ENCODE measurements at regions not wholly inside any gene's neighbourhood (a gene's known extent, or its start where the extent isn't known, plus 50 kb on each side); places are given as distances from the start of the nearest gene placed in this dataset.

DNA sequence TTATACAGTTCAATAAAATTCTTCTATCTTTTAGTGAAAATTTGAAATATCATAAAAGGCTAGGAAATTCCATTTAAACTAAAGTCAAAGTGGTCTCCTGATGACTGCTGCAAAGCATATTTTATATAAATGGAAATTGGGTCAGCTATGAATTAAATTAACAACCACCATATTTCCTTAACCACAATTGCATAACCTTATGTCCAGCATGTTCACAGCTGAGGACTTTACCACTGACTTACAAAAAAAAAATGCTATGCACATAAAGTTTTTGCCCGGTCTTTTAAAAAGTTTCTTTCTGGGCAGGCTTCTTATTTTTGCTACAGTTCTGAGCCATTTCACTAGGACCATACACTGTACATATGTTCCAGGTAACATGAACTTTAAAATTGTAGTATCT, 208.6 kb upstream of the RGMB start:
- in situ Hi-C loops (cut with MboI; ENCODE audit: low pct_unique_long_range_greater_than_20kb in 2 of 9, low sequenced_read_pairs in 9 of 9, unreplicated experiment in 9 of 9): no loop called here
- H3K27ac ChIP-seq: no peak overlapping the region
- 0 to 100% (median 17%) methylated on average over 1 of the region's 1 CpG; no CpG with 5 or more reads in 3 of the 10 experiments for WGBS, 10 experiments

DNA sequence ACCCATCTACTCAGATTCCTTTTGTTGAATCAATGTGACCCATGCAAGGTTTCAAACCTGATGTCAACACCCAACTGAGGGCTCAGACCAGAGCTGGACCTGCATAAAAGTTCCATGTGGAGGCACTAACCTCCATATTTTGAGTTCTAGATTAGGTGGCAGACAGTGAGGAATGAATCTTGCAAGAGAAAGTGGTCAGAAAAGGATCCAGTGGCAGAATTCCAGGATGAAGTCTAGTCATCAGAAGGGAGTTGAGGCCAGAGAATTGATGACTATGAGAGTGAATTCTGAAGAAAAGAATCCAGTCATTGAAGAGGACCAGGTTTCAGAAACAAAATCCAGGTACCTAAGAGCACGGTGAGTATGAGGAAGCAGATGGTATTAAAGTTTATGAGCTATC, 205.1 kb upstream of the RGMB start:
- Histone ChIP-seq H3K27ac (no peak overlapping the region), H3K4me3 (no peak overlapping the region), H3K4me1 (replicated peaks in 1 of 2) (peaks cover 23 to 36% of the 10 kb centered on the region in 2 donors)
- ATAC-seq (replicated peaks in 6 of 8): peak in 1 of 8 experiments; percentile 48
- 80 to 100% (median 100%) methylated on average over 1 of the region's 1 CpG; no CpG with 5 or more reads in 1 of the 10 experiments for WGBS, 10 experiments
- in situ Hi-C loops (cut with MboI; ENCODE audit: low pct_unique_long_range_greater_than_20kb in 2 of 9, low sequenced_read_pairs in 9 of 9, unreplicated experiment in 9 of 9): no loop called here

More for the DNA sequence above, 208.6 kb upstream of the RGMB start:
- peak in 2 of 8 experiments; percentile 37 to 47 for ATAC-seq (replicated peaks in 6 of 8)
- Histone ChIP-seq H3K4me3 (no peak overlapping the region), H3K4me1 (replicated peaks in 1 of 2) (peaks cover 9 to 22% of the 10 kb centered on the region in 2 donors)

DNA sequence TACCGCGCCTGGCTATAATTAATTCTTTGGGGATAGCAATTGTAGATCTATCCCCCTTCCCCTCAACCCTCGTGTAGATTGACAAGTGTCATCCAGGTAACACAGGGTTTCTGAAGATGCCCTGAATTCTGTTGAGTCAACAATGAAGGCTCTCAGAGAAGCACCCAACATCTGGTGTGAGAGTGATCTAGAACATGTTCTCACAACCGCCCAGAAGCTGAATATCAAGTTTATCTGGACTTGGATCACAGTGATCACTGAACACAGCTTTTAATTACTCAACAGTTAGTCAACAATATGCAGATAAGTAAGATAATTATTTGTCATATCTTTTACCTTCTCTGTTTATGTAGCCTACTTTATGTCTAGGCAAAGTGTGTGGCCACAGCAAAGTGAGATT, 204.2 kb upstream of the RGMB start:
- Histone ChIP-seq H3K4me3 (no peak overlapping the region), H3K27ac (peak overlapping the region in 1 of 2 donors; percentile 80), H3K4me1 (replicated peaks in 1 of 2) (peaks cover 23 to 35% of the 10 kb centered on the region in 2 donors)
- in situ Hi-C loops (cut with MboI; ENCODE audit: low pct_unique_long_range_greater_than_20kb in 2 of 9, low sequenced_read_pairs in 9 of 9, unreplicated experiment in 9 of 9): no loop called here
- ATAC-seq (replicated peaks in 6 of 8): no peak
- 11 to 100% (median 94%) methylated on average over 1 to 3 of the region's 4 CpGs; no CpG with 5 or more reads in 2 of the 10 experiments for WGBS, 10 experiments

DNA sequence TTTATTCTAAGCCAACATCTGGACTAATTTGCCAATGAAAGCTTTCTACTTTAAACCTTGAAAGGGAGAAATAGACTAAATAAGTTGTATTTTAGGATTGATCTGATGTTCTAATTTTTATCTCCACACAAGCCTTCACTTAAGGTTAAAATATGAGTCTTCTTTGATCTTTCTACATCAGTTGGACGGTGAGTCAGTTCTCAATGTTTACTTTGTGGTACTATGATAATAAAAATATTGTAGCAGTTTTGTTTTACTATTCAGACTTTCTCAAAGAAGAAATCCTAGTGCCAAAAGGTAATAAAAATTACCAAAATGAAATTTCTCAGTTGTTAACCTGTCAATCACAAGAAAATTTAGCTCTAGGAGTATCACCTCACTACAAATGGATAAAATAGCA, 203.5 kb upstream of the RGMB start:
- Histone ChIP-seq H3K27ac (peak overlapping the region; percentile 59 to 80), H3K4me3 (no peak overlapping the region), H3K4me1 (replicated peaks in 1 of 2) (peaks cover 23 to 42% of the 10 kb centered on the region in 2 donors)
- in situ Hi-C loops (cut with MboI; ENCODE audit: low pct_unique_long_range_greater_than_20kb in 2 of 9, low sequenced_read_pairs in 9 of 9, unreplicated experiment in 9 of 9): no loop called here
- WGBS, 10 experiments: 14 to 70% (median 44%) methylated on average over 1 of the region's 1 CpG; no CpG with 5 or more reads in 5 of the 10 experiments
- ATAC-seq (replicated peaks in 6 of 8): no peak

DNA sequence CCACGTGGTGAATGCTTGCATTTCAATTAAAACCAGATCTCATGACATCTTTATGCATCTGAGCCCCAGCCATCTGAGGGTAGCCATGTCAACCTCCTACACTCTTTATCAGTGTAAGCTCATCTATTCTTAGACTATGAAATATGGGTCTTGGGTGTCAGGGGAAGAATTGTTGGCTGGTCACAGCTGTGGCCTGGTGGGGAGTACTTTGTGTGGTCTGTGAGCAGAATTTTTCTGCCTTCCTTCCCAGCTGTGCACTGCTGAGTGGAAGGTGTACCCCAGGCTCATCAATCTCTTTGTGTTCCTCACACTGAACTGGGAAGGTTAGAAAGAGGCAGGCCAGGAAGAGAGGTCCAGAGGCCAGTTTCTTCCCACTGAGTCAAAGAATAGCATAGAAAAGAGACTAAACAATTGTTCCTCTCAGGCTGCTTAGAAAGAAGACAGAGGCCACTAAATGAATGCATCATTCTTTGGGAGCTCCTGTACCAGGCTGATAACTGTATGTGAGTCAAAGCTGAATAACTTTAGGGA, 202.7 kb upstream of the RGMB start:
- peaks cover 23 to 42% of the 10 kb centered on the region in 2 donors for H3K4me1 ChIP-seq (replicated peaks in 1 of 2)
- ATAC-seq (replicated peaks in 6 of 8): peak in 6 of 8 experiments; percentile 43 to 98 (median 97)
- 0 to 20% (median 0%) methylated on average over 1 of the region's 1 CpG; no CpG with 5 or more reads in 1 of the 10 experiments for WGBS, 10 experiments
- H3K4me3 ChIP-seq: no peak overlapping the region
- in situ Hi-C loops (cut with MboI; ENCODE audit: low pct_unique_long_range_greater_than_20kb in 2 of 9, low sequenced_read_pairs in 9 of 9, unreplicated experiment in 9 of 9): no loop called here
- H3K27ac ChIP-seq: peak overlapping the region; percentile 1 to 17

DNA sequence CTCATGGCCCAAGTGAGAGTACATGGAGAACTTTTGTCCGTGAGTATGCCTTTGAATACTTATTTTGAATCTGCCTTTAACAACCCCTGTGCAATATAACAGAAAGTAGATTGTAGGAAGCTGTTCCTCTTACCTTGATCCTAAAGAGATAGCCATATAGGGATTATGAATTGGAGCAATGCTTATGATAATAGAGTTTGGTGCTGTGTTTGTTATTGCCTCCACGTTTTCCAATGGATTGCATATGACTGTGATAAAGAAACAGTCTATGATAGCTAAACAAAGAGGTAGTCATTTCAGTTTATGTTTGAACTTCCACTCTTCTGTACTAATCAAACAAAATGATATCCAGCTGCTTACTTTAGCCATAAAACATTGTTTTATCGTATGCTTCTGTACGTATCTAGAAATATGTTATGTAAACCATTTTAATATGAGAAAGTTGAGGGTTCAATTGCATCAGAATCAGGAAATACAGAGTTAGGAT, 199.6 kb upstream of the RGMB start:
- no peak overlapping the region for H3K27ac ChIP-seq
- no peak overlapping the region for H3K4me3 ChIP-seq
- peaks cover 31 to 42% of the 10 kb centered on the region in 2 donors for H3K4me1 ChIP-seq (replicated peaks in 1 of 2)
- 75 to 100% (median 91%) methylated on average over 2 to 4 of the region's 4 CpGs for WGBS, 10 experiments
- in situ Hi-C loops (cut with MboI; ENCODE audit: low pct_unique_long_range_greater_than_20kb in 2 of 9, low sequenced_read_pairs in 9 of 9, unreplicated experiment in 9 of 9): no loop called here
- no peak for ATAC-seq (replicated peaks in 6 of 8)

DNA sequence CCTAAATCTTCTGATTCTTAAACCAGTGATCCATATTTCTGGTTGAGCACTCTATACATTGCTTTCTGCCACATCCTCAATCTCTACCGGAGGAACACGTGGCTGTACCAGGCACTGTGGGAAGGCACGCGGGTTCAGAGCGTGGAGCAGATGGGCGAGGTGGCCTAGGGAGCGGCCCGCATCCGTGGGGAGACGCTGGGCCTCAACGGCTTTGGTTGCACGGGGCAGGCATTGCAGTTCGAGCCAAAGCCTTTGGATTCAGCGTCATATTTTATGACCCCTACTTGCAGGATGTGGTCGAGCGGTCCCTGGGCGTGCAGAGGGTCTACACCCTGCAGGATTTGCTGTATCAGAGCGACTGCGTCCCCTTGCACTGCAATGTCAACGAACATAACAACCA, 197.2 kb upstream of the RGMB start:
- 83 to 100% (median 95%) methylated on average over 1 to 19 of the region's 20 CpGs; no CpG with 5 or more reads in 4 of the 10 experiments for WGBS, 10 experiments
- in situ Hi-C loops (cut with MboI; ENCODE audit: low pct_unique_long_range_greater_than_20kb in 2 of 9, low sequenced_read_pairs in 9 of 9, unreplicated experiment in 9 of 9): loop anchor here in 1 of 9 experiments (25.0 kb wide), 1 partner anchor 186 kb away; the partner anchor contains the start of gene RGMB
- no peak overlapping the region for H3K27ac ChIP-seq
- peaks cover 22 to 25% of the 10 kb centered on the region in 2 donors for H3K4me1 ChIP-seq (replicated peaks in 1 of 2)
- ATAC-seq (replicated peaks in 6 of 8): no peak
- H3K4me3 ChIP-seq: no peak overlapping the region

DNA sequence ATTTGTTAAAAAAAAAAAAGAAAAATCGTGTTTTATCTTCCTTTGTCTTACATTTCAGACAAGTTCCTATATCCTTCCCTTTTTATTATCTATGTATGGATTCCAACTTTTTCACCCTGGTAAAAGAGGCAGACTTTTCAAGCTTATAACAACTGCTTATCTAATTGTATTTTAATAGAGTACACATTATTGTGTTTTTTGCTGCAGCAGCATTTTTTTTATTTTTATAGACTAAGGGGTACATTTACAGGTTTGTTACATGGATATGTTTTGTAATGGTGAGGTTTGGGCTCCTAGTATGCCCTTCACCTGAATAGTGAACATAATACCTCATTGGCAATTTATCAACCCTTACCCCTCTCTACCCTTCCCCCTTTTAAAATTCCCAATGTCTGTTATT, 195.0 kb upstream of the RGMB start:
- Histone ChIP-seq H3K4me1 (replicated peaks in 1 of 2) (peaks cover 14 to 16% of the 10 kb centered on the region in 2 donors), H3K4me3 (no peak overlapping the region), H3K27ac (no peak overlapping the region)
- in situ Hi-C loops (cut with MboI; ENCODE audit: low pct_unique_long_range_greater_than_20kb in 2 of 9, low sequenced_read_pairs in 9 of 9, unreplicated experiment in 9 of 9): loop anchor here in 1 of 9 experiments (25.0 kb wide), 1 partner anchor 184 kb away; the partner anchor contains the start of gene RGMB
- 0 to 86% (median 49%) methylated on average over 1 of the region's 1 CpG for WGBS, 10 experiments
- ATAC-seq (replicated peaks in 6 of 8): no peak

DNA sequence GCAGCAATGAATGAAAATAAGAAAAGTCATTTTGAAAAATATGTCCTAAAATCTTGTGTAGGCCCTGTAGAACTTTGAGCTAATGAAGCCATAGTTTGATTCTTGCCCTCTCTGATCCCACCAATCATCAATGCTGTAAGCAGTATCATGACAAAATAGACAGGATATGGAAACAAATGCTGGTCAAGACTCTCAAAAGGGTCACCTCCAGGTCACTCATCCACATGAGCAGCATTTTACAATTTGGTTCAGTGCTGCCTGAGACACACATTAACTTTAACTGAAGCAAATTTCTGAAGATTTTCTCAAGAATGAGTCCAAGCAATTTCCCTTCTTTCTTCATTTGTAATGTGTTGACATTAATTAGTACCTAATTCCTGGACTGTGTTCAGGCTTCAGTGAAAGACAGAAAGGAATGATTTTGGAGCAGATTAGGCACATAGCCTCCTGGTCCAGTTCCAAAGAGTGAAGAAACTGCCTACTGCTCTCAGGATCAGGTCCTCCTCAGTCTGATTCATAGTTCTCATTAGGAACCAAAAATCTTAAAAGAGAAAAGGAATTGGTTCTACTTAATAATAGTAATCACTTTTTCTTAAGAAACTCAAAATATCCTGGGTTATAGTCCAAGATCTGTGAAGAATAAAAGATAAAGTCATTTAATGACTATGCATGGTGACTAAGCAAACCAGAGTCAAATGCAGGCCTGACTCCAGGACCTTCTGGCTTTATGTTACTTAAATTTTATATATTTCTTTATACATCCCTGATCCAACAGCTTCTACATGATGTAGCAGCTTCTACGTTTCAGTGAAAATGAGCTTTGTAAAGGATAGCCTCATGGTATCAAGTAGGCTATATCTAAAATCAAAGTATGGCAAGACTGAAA, 192.1 kb upstream of the RGMB start:
- Histone ChIP-seq H3K4me1 (replicated peaks in 1 of 2) (peaks cover 9 to 22% of the 10 kb centered on the region in 2 donors), H3K4me3 (no peak overlapping the region), H3K27ac (no peak overlapping the region)
- 50 to 100% (median 69%) methylated on average over 1 of the region's 1 CpG; no CpG with 5 or more reads in 3 of the 10 experiments for WGBS, 10 experiments
- peak in 2 of 8 experiments; percentile 85 to 89 for ATAC-seq (replicated peaks in 6 of 8)
- in situ Hi-C loops (cut with MboI; ENCODE audit: low pct_unique_long_range_greater_than_20kb in 2 of 9, low sequenced_read_pairs in 9 of 9, unreplicated experiment in 9 of 9): loop anchor here in 1 of 9 experiments (25.0 kb wide), 1 partner anchor 181 kb away; the partner anchor contains the start of gene RGMB

DNA sequence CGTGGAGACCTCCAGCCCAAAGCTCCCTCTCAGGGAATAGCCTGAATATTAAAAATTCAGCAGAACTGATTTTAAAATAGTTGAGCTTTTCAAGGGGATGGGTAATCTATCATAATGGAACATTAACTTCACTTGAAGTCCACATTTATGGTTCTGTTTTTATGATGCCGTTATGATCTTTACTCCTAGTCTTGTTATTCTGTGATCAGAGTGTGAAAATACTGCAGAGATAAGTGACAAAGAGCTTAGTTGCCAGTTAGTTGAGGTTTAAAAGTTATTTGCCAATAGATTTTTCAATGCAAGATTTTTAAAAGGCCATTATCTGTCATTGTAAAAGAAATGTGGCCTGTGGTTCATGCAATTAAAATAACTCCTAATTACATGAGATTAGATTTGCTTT, 189.9 kb upstream of the RGMB start:
- Histone ChIP-seq H3K27ac (no peak overlapping the region), H3K4me3 (no peak overlapping the region), H3K4me1 (replicated peaks in 1 of 2) (peaks cover 16 to 25% of the 10 kb centered on the region in 2 donors)
- peak in 1 of 8 experiments; percentile 23 for ATAC-seq (replicated peaks in 6 of 8)
- in situ Hi-C loops (cut with MboI; ENCODE audit: low pct_unique_long_range_greater_than_20kb in 2 of 9, low sequenced_read_pairs in 9 of 9, unreplicated experiment in 9 of 9): loop anchor here in 1 of 9 experiments (25.0 kb wide), 1 partner anchor 179 kb away; the partner anchor contains the start of gene RGMB
- 63 to 100% (median 98%) methylated on average over 1 to 2 of the region's 2 CpGs for WGBS, 10 experiments

DNA sequence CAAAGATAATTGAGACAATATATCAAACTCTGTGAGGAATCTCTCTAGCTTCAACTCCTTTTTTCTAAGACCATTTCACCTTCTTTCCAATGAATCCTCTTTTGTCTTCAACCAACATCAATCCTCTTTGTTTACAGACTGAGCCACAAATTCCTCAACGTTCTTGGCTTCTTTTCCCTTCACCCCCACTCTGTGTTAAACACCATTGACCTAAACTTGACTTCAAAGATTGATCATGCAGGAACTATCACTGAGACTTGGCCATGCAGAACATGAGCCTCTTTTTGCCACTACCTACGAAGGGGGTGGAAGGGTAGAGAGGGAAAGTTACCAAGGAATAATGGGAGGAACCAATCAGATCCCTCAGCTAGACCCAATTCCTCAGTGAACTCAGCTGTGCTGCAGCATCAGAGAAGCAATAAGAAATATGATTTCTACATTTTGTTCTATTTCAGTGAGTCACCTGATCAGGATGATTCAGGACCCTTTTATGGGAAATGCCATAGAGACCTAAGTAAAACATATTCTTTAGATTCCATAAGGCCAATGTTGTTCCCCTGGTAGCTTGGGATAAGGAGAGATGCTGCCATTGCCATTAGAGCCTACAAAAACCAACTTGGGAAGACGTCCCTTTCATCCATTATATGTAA, 187.7 kb upstream of the RGMB start:
- 0 to 100% (median 33%) methylated on average over 1 to 3 of the region's 3 CpGs for WGBS, 10 experiments
- ATAC-seq (replicated peaks in 6 of 8): peak in 2 of 8 experiments; percentile 22 to 73
- in situ Hi-C loops (cut with MboI; ENCODE audit: low pct_unique_long_range_greater_than_20kb in 2 of 9, low sequenced_read_pairs in 9 of 9, unreplicated experiment in 9 of 9): loop anchor here in 1 of 9 experiments (25.0 kb wide), 1 partner anchor 177 kb away; the partner anchor contains the start of gene RGMB
- H3K27ac ChIP-seq: no peak overlapping the region
- no peak overlapping the region for H3K4me3 ChIP-seq
- peaks cover 13 to 25% of the 10 kb centered on the region in 2 donors for H3K4me1 ChIP-seq (replicated peaks in 1 of 2)

DNA sequence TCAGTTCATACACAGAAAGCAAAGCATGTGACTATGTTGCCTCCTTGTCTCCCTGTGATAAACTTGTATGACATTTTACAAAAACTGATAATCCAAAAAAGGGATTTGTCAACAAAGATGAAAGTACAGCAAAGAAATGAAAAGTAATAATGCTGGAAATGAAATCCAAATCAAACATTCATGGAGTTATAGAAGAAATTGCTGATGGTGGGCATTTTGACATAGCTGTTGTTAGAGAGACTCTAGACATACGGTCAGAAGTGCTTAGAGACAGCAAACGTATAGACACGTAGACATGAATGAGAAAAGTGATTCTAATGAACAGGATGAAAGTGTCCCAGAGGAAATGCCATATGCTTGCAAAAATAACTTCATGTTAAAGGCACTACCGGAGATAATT, 186.9 kb upstream of the RGMB start:
- 52 to 100% (median 81%) methylated on average over 3 to 4 of the region's 4 CpGs; no CpG with 5 or more reads in 1 of the 10 experiments for WGBS, 10 experiments
- in situ Hi-C loops (cut with MboI; ENCODE audit: low pct_unique_long_range_greater_than_20kb in 2 of 9, low sequenced_read_pairs in 9 of 9, unreplicated experiment in 9 of 9): loop anchor here in 1 of 9 experiments (25.0 kb wide), 1 partner anchor 176 kb away; the partner anchor contains the start of gene RGMB

More for the DNA sequence above, 186.9 kb upstream of the RGMB start:
- H3K4me1 ChIP-seq (replicated peaks in 1 of 2): peaks cover 8 to 25% of the 10 kb centered on the region in 2 donors
- H3K4me3 ChIP-seq: no peak overlapping the region
- peak in 2 of 8 experiments; percentile 23 to 38 for ATAC-seq (replicated peaks in 6 of 8)
- no peak overlapping the region for H3K27ac ChIP-seq
